ENCODE measurements at regions not wholly inside any gene's neighbourhood (a gene's known extent, or its start where the extent isn't known, plus 50 kb on each side); places are given as distances from the start of the nearest gene placed in this dataset.

DNA sequence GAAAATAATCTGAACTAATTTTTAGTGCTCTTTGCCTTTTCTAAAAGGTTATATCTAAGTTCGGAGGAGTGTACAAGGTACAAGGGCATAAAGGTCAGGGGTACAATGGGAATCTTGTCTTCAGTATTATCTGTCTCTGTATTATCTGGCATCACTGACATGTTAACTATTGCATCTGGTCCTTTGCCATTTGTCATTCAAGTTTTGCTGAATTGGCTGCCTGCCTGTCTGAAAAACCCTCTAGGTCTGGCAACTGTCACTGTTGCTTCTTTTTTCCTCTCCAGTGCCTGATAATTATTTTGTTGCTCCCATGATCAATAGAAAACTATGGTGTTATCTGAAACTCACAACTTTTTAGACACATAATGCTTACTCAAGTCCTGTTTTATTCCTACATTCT, 112.5 kb upstream of the STK26 start:
- in situ Hi-C loops (cut with HindIII; ENCODE audit: low pct_unique_long_range_greater_than_20kb, low sequenced_read_pairs) = no loop called here
- DNase-seq (ENCODE audit: low read depth in 1 of 2, low spot score in 1 of 2) = no peak
- TF ChIP-seq JUND (IDR thresholded peaks at IDR 0.05; ENCODE audit: low read depth) = no peak

DNA sequence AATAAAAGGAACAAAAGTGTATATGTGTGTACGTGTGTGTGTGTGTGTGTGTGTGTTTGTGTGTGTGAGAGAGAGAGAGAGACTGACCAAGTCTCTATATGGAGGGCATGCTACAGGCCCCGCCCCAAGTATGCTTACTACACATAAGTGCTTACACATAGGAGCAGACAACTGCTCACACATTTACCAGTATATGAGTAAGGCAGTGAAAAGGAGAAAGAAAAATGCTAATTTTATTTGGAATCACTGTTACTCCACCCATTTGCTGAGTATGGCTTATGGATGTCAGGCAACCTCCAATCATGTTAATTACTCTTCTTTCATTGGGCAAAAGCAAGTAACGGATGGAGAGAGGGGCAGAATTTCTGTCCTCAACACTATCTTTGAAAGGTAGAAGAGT, 107.6 kb upstream of the STK26 start:
- in situ Hi-C loops (cut with HindIII; ENCODE audit: low pct_unique_long_range_greater_than_20kb, low sequenced_read_pairs) = no loop called here
- no peak for DNase-seq (ENCODE audit: low read depth in 1 of 2, low spot score in 1 of 2)
- TF ChIP-seq JUND (IDR thresholded peaks at IDR 0.05; ENCODE audit: low read depth) = no peak

DNA sequence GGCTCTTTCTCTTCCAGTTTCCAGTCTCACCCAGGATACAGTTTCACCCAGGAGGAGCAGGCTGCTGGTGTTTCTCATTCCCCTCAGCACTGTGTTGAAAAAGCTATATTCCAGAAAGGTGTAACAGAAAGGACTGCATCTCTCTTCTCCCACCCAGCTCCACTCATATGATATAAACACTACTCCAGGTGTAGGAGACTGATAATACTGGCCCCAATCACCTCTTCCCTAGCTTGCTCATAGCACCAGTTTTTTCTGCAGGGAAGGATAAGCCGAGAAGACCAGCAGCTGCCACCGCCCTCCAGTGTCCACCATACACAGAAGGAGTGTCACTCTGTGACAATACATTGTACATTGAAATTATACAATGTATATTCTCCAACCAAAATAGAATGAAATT, 105.5 kb upstream of the STK26 start:
- no peak for DNase-seq (ENCODE audit: low read depth in 1 of 2, low spot score in 1 of 2)
- in situ Hi-C loops (cut with HindIII; ENCODE audit: low pct_unique_long_range_greater_than_20kb, low sequenced_read_pairs) = no loop called here

DNA sequence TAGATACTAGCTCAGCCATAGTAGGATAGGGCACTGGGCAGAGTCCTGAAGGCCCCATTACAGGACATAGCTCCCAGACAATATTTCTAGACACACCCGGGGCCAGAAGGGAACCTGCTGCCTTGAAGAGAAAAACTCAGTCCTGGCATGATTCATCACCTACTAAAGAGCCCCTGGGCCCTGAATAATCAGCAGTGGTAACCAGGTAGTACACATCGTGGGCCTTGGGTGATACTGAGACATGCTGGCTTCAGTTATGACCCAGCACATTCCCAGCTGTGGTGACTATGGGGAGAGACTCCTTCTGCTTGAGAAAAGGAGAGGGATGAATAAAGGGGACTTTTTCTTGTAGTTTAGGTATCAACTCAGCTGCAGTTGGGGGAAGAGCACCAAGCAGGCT, 104.3 kb upstream of the STK26 start:
- in situ Hi-C loops (cut with HindIII; ENCODE audit: low pct_unique_long_range_greater_than_20kb, low sequenced_read_pairs) = no loop called here
- no peak for TF ChIP-seq JUND (IDR thresholded peaks at IDR 0.05; ENCODE audit: low read depth)
- no peak for DNase-seq (ENCODE audit: low read depth in 1 of 2, low spot score in 1 of 2)

More for the DNA sequence above, 105.5 kb upstream of the STK26 start:
- TF ChIP-seq JUND (IDR thresholded peaks at IDR 0.05; ENCODE audit: low read depth) = no peak

DNA sequence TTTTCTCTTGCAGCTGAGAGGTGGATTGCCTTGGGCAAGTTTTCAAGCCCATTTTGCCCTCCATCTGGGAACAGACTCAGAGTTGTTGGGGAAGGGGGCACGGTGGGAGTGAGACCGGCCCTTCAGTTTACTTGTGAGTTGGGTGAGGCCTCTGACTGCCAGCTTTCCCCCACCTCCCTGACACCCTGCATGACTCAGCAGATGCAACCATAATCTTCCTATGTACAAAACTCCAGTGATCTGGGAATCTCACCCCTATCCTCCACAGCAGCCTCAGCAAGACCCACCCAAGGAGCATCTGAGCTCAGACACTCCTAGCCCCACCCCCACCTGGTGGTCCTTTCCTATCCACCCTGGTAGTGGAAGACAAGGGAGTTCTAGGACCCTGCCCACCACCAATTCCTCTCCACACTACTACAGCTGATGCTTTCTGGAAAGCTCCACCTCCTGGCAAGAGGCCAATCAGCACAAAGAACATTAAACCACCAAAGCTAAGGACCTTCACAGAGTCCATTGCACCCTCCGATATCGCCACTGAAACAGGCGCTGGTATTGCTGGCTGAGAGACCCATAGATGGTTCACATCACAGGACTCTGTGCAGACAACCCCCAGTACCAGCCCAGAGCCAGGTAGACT, 99.4 kb upstream of the STK26 start:
- TF ChIP-seq JUND (IDR thresholded peaks at IDR 0.05; ENCODE audit: low read depth) = no peak
- no peak for DNase-seq (ENCODE audit: low read depth in 1 of 2, low spot score in 1 of 2)
- in situ Hi-C loops (cut with HindIII; ENCODE audit: low pct_unique_long_range_greater_than_20kb, low sequenced_read_pairs) = no loop called here

DNA sequence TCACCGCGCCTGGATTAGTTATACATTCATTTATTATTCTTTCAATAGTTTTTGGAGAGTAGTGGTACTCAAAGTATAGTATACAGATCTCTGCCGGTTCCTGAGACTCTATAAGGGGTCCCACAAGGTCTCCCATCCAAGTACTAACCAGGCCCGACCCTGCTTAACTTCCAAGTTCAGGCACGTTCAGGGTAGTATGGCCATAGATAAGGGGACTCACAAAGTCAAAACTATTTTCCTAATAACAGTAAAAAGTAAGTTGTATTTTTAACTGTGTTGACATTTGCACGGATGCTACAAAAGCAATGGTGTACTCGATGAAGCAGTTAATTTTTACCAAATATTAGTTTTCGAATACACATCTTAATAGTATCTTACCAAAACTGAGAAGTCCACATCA, 84.4 kb upstream of the STK26 start:
- DNase-seq (ENCODE audit: low read depth in 1 of 2, low spot score in 1 of 2) = no peak
- in situ Hi-C loops (cut with HindIII; ENCODE audit: low pct_unique_long_range_greater_than_20kb, low sequenced_read_pairs) = no loop called here
- TF ChIP-seq JUND (IDR thresholded peaks at IDR 0.05; ENCODE audit: low read depth) = no peak

DNA sequence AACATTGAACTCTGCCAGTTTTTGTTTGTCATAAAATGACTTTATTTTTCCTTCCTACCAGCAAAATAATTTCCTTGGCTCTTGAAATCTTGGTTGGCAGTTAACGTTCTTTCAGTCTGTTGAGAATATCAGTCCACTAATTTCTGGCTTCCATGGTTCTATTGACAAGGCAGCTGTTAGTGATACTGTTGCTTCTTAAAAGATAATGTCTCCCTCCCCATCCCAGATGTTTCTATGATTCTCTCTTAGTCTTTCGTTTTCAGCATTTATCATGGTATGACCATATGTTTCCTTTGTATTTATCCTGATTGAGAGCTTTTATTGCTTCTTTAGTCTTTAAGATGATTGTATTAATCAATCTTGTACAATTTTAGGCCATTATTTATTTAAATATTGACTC, 81.1 kb upstream of the STK26 start:
- no peak for DNase-seq (ENCODE audit: low read depth in 1 of 2, low spot score in 1 of 2)
- TF ChIP-seq JUND (IDR thresholded peaks at IDR 0.05; ENCODE audit: low read depth) = no peak
- in situ Hi-C loops (cut with HindIII; ENCODE audit: low pct_unique_long_range_greater_than_20kb, low sequenced_read_pairs) = no loop called here

DNA sequence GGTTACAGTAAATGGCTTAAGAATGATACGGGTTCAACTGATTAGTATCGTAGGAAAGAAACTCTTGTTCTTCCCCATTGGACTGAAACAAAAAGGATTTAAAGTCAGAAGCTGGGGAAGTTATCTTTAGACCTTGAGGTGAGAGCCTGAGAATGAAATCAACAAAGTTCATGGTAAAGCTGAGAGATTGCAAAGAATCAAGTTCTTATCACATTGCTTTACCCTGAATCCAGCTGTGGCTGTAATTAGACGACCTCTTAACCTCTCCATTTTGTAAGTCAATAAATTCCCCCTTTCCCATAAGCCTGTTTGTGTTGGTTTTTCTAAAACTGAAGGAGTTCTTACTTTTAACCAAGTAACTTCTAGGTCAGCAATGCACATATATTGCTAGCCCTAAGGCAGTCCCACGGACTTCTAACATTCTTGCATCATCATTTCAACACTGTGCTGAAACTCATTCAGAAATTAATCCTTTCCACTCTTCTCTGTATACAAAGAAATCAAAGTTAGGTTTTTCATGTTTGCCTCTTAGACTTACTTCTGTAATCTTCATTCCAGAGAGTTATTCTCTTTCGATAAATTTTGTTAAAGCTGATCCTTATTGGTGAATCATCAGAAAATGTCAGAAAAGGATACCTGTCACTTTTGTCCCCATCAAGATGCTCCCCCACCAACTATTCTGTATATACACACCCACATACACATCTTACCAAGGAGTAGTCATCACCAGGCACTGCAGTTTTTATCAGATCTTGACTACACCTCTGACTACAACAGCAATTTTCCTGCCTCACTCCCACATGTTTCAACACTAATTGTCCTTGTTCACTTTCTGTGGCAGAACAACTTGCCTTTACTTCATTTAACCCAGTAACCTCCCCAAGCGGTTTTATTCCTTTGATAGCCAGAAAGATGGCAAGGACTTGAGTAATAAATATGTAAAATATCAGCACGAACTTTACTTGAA, 77.9 kb upstream of the STK26 start:
- DNase-seq (ENCODE audit: low read depth in 1 of 2, low spot score in 1 of 2) = no peak
- no peak for TF ChIP-seq JUND (IDR thresholded peaks at IDR 0.05; ENCODE audit: low read depth)
- in situ Hi-C loops (cut with HindIII; ENCODE audit: low pct_unique_long_range_greater_than_20kb, low sequenced_read_pairs) = no loop called here

DNA sequence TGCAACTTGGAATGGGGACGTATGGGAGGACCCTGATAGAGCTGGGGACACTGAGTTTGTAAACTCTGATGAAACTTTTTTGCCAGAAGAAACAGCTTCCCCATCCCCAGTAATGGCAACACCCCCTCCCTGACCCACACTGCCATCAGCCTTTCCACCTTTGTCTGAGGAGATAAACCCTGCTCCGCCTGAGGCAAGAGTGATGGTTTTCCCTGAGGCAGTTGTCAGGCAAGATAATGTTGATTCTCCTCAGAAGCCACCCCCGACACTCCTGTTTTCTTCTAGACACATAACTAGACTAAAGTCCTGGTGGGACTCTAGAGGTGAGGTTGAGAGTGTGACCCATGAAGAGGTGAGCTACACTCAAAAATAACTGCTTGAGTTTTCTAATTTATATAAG, 71.9 kb upstream of the STK26 start:
- in situ Hi-C loops (cut with HindIII; ENCODE audit: low pct_unique_long_range_greater_than_20kb, low sequenced_read_pairs) = no loop called here
- no peak for TF ChIP-seq JUND (IDR thresholded peaks at IDR 0.05; ENCODE audit: low read depth)
- DNase-seq (ENCODE audit: low read depth in 1 of 2, low spot score in 1 of 2) = no peak

DNA sequence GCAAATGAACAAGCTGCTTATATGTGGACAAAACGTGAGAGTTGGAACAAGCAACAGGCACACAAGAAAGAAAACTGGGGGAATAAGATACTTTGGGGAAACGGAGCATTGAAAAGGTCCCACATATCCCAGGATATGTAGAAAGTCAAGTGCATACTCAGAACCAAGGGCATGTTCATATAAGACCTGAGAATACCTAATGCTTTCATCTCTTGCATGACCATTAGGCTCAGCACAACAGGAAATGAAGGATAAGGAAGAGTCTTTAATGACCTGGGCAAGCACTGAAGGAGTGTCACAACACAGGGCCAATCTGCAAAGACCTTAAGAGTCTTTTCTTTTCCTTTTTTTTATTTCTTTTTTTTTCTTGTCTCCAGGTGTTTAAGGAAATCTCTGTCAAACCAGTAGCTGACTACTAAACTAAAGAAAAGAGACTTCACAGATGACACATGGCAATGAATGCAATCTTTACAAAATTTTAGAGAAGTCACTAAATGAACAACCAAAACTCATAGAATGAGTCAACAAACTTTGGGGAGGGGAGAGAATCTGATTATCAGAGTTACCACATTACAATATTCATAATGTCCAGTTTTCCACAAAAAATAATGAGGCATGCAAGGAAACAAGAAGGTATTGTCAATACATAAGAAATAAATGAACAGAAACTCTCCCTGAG, 67.9 kb upstream of the STK26 start:
- DNase-seq (ENCODE audit: low read depth in 1 of 2, low spot score in 1 of 2) = no peak
- TF ChIP-seq JUND (IDR thresholded peaks at IDR 0.05; ENCODE audit: low read depth) = no peak
- in situ Hi-C loops (cut with HindIII; ENCODE audit: low pct_unique_long_range_greater_than_20kb, low sequenced_read_pairs) = no loop called here

DNA sequence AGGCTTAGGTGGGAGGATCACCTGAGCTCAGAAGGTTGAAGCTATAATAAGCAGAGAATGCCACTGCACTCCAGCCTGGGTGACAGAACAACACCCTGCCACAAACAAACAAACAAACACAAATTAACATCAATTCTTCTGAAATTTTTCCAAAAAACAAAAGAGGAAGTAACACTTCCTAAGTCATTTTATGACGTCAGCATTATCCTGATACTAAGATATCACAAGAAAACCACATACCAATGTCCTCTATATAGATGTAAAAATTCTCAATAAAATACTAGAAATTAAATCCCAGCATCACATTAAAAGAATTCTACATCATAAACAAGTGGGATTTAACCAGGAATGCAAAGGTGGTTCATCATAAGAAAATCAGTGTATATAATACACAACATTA, 64.4 kb upstream of the STK26 start:
- TF ChIP-seq JUND (IDR thresholded peaks at IDR 0.05; ENCODE audit: low read depth) = no peak
- in situ Hi-C loops (cut with HindIII; ENCODE audit: low pct_unique_long_range_greater_than_20kb, low sequenced_read_pairs) = no loop called here
- no peak for DNase-seq (ENCODE audit: low read depth in 1 of 2, low spot score in 1 of 2)

DNA sequence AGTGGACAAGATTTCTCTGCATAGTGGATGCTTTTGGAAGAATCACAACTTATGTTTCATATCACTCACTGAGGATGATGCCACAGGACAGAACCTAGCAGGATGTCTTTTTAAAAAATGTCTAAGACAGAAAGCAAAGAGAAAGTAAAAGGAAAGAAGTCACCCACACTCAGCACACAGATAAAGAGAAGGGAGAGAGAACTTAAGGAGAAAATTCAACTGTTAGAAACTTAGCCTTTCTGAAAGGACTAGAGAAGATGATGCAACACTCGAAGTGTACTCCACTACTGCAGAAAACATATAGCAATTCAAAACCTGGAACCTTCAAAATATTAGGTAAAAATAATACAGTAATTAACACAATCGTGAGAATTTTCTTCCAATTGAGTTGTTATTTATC, 52.8 kb upstream of the STK26 start:
- no peak for TF ChIP-seq JUND (IDR thresholded peaks at IDR 0.05; ENCODE audit: low read depth)
- in situ Hi-C loops (cut with HindIII; ENCODE audit: low pct_unique_long_range_greater_than_20kb, low sequenced_read_pairs) = no loop called here
- no peak for DNase-seq (ENCODE audit: low read depth in 1 of 2, low spot score in 1 of 2)
